ENCODE measurements at regions not wholly inside any gene's neighbourhood (a gene's known extent, or its start where the extent isn't known, plus 50 kb on each side); places are given as distances from the start of the nearest gene placed in this dataset.

GRCh38 chr5:174839196-174839595 lies 114.8 kb downstream of the MSX2 start:
- no peak for DNase-seq (ENCODE audit: low spot score)
- no peaks in the 10 kb centered on the region for H3K9me3 Mint-ChIP-seq
- H3K4me1 Mint-ChIP-seq (ENCODE audit: low read depth) = no peaks in the 10 kb centered on the region
- no peak overlapping the region for H3K27ac Mint-ChIP-seq
- no peak overlapping the region for H3K4me3 Mint-ChIP-seq
- no peaks in the 10 kb centered on the region for H3K36me3 Mint-ChIP-seq (ENCODE audit: low read depth)
- peaks cover 2% of the 10 kb centered on the region for H3K27me3 Mint-ChIP-seq (ENCODE audit: low read depth)

- H3K9me3 Mint-ChIP-seq = no peaks in the 10 kb centered on the region
- no peak overlapping the region for H3K4me3 Mint-ChIP-seq
- H3K4me1 Mint-ChIP-seq (ENCODE audit: low read depth) = no peaks in the 10 kb centered on the region
- no peak overlapping the region for H3K27ac Mint-ChIP-seq
- H3K36me3 Mint-ChIP-seq (ENCODE audit: low read depth) = no peaks in the 10 kb centered on the region
- peaks cover 2% of the 10 kb centered on the region for H3K27me3 Mint-ChIP-seq (ENCODE audit: low read depth)
- no peak for DNase-seq (ENCODE audit: low spot score)
These were observed 113.8 kb downstream of the MSX2 start for GRCh38 chr5:174837919-174838902.

GRCh38 chr5:174834081-174834480 lies 109.7 kb downstream of the MSX2 start:
- Mint-ChIP-seq H3K27me3 (ENCODE audit: low read depth) (peaks cover 2% of the 10 kb centered on the region), H3K27ac (no peak overlapping the region), H3K36me3 (ENCODE audit: low read depth) (no peaks in the 10 kb centered on the region), H3K9me3 (no peaks in the 10 kb centered on the region), H3K4me1 (ENCODE audit: low read depth) (no peaks in the 10 kb centered on the region), H3K4me3 (no peak overlapping the region)
- DNase-seq (ENCODE audit: low spot score) = no peak

GRCh38 chr5:174832811-174833210 lies 108.4 kb downstream of the MSX2 start:
- Mint-ChIP-seq H3K4me1 (ENCODE audit: low read depth) (no peaks in the 10 kb centered on the region), H3K9me3 (no peaks in the 10 kb centered on the region), H3K36me3 (ENCODE audit: low read depth) (no peaks in the 10 kb centered on the region), H3K4me3 (no peak overlapping the region), H3K27ac (no peak overlapping the region), H3K27me3 (ENCODE audit: low read depth) (no peaks in the 10 kb centered on the region)
- DNase-seq (ENCODE audit: low spot score) = no peak

- no peaks in the 10 kb centered on the region for H3K27me3 Mint-ChIP-seq (ENCODE audit: low read depth)
- H3K27ac Mint-ChIP-seq = no peak overlapping the region
- H3K4me3 Mint-ChIP-seq = no peak overlapping the region
- no peaks in the 10 kb centered on the region for H3K36me3 Mint-ChIP-seq (ENCODE audit: low read depth)
- DNase-seq (ENCODE audit: low spot score) = no peak
- H3K9me3 Mint-ChIP-seq = no peaks in the 10 kb centered on the region
- H3K4me1 Mint-ChIP-seq (ENCODE audit: low read depth) = no peaks in the 10 kb centered on the region
These were observed 107.6 kb downstream of the MSX2 start for GRCh38 chr5:174832025-174832424.

GRCh38 chr5:174831031-174831660 lies 106.8 kb downstream of the MSX2 start:
- Mint-ChIP-seq H3K36me3 (ENCODE audit: low read depth) (no peaks in the 10 kb centered on the region), H3K4me3 (no peak overlapping the region), H3K9me3 (no peaks in the 10 kb centered on the region), H3K27me3 (ENCODE audit: low read depth) (no peaks in the 10 kb centered on the region), H3K27ac (no peak overlapping the region), H3K4me1 (ENCODE audit: low read depth) (no peaks in the 10 kb centered on the region)
- no peak for DNase-seq (ENCODE audit: low spot score)

- no peak for DNase-seq (ENCODE audit: low spot score)
- Mint-ChIP-seq H3K9me3 (no peaks in the 10 kb centered on the region), H3K27me3 (ENCODE audit: low read depth) (no peaks in the 10 kb centered on the region), H3K4me3 (no peak overlapping the region), H3K4me1 (ENCODE audit: low read depth) (no peaks in the 10 kb centered on the region), H3K36me3 (ENCODE audit: low read depth) (no peaks in the 10 kb centered on the region), H3K27ac (no peak overlapping the region)
These were observed 105.1 kb downstream of the MSX2 start for GRCh38 chr5:174829511-174829864.

GRCh38 chr5:174828804-174829510 lies 104.6 kb downstream of the MSX2 start:
- no peak for DNase-seq (ENCODE audit: low spot score)

GRCh38 chr5:174827558-174827957 lies 103.2 kb downstream of the MSX2 start:
- Mint-ChIP-seq H3K4me3 (no peak overlapping the region), H3K9me3 (no peaks in the 10 kb centered on the region), H3K27me3 (ENCODE audit: low read depth) (no peaks in the 10 kb centered on the region), H3K27ac (no peak overlapping the region), H3K36me3 (ENCODE audit: low read depth) (no peaks in the 10 kb centered on the region), H3K4me1 (ENCODE audit: low read depth) (no peaks in the 10 kb centered on the region)
- no peak for DNase-seq (ENCODE audit: low spot score)

More at GRCh38 chr5:174828804-174829510, 104.6 kb downstream of the MSX2 start:
- Mint-ChIP-seq H3K4me3 (no peak overlapping the region), H3K27ac (no peak overlapping the region), H3K9me3 (no peaks in the 10 kb centered on the region), H3K36me3 (ENCODE audit: low read depth) (no peaks in the 10 kb centered on the region), H3K4me1 (ENCODE audit: low read depth) (no peaks in the 10 kb centered on the region), H3K27me3 (ENCODE audit: low read depth) (no peaks in the 10 kb centered on the region)

- Mint-ChIP-seq H3K27ac (no peak overlapping the region), H3K4me1 (ENCODE audit: low read depth) (no peaks in the 10 kb centered on the region), H3K27me3 (ENCODE audit: low read depth) (no peaks in the 10 kb centered on the region), H3K4me3 (no peak overlapping the region), H3K36me3 (ENCODE audit: low read depth) (no peaks in the 10 kb centered on the region), H3K9me3 (no peaks in the 10 kb centered on the region)
- DNase-seq (ENCODE audit: low spot score) = no peak
These were observed 101.2 kb downstream of the MSX2 start for GRCh38 chr5:174825587-174825986.

- H3K27ac Mint-ChIP-seq = no peak overlapping the region
- H3K9me3 Mint-ChIP-seq = no peaks in the 10 kb centered on the region
- H3K36me3 Mint-ChIP-seq (ENCODE audit: low read depth) = no peaks in the 10 kb centered on the region
- H3K4me1 Mint-ChIP-seq (ENCODE audit: low read depth) = no peaks in the 10 kb centered on the region
- H3K27me3 Mint-ChIP-seq (ENCODE audit: low read depth) = no peaks in the 10 kb centered on the region
- no peak overlapping the region for H3K4me3 Mint-ChIP-seq
- DNase-seq (ENCODE audit: low spot score) = no peak
These were observed 94.0 kb downstream of the MSX2 start for GRCh38 chr5:174818430-174818829.

- Mint-ChIP-seq H3K4me3 (no peak overlapping the region), H3K27ac (no peak overlapping the region), H3K36me3 (ENCODE audit: low read depth) (no peaks in the 10 kb centered on the region), H3K4me1 (ENCODE audit: low read depth) (no peaks in the 10 kb centered on the region), H3K27me3 (ENCODE audit: low read depth) (no peaks in the 10 kb centered on the region), H3K9me3 (no peaks in the 10 kb centered on the region)
- DNase-seq (ENCODE audit: low spot score) = no peak
These were observed 93.2 kb downstream of the MSX2 start for GRCh38 chr5:174817610-174818009.

GRCh38 chr5:174816858-174817257 lies 92.5 kb downstream of the MSX2 start:
- H3K36me3 Mint-ChIP-seq (ENCODE audit: low read depth) = no peaks in the 10 kb centered on the region
- no peaks in the 10 kb centered on the region for H3K9me3 Mint-ChIP-seq
- no peaks in the 10 kb centered on the region for H3K4me1 Mint-ChIP-seq (ENCODE audit: low read depth)
- no peak overlapping the region for H3K4me3 Mint-ChIP-seq
- no peaks in the 10 kb centered on the region for H3K27me3 Mint-ChIP-seq (ENCODE audit: low read depth)
- H3K27ac Mint-ChIP-seq = no peak overlapping the region
- no peak for DNase-seq (ENCODE audit: low spot score)

- Mint-ChIP-seq H3K27ac (no peak overlapping the region), H3K27me3 (ENCODE audit: low read depth) (no peaks in the 10 kb centered on the region), H3K4me1 (ENCODE audit: low read depth) (no peaks in the 10 kb centered on the region), H3K4me3 (no peak overlapping the region), H3K9me3 (no peaks in the 10 kb centered on the region), H3K36me3 (ENCODE audit: low read depth) (no peaks in the 10 kb centered on the region)
- no peak for DNase-seq (ENCODE audit: low spot score)
These were observed 87.1 kb downstream of the MSX2 start for GRCh38 chr5:174811438-174811837.

All from T-helper 2 cell treated with Interferon-gamma antibody and Interleukin-4, amounts not matched to agents 5 μg/mL and 100 μg/mL, for 36 hours (primary cell).